GM06990 (cell line): ENCODE measurements at regions not wholly inside any gene's neighbourhood (a gene's known extent, or its start where the extent isn't known, plus 50 kb on each side); places are given as distances from the start of the nearest gene placed in this dataset.
"Not testable (repeated sequence)": the region's sequence is repeated elsewhere in the genome, so short reads cannot be mapped to it uniquely, and the experiment has no call there.

Source experiments
- DNase-seq: peaks from one replicate; pipeline ENCODE4 v3.0.0-alpha.2; 2011; ENCODE audit not compliant: insufficient read length; ENCODE audit errors: extremely low read depth
- H3K27me3 ChIP-seq: replicated peaks from 2 replicates; pipeline ENCODE4 v1.6.0; 2011; ENCODE audit warnings: low read length; ENCODE audit not compliant: control insufficient read depth, insufficient read depth
- H3K36me3 ChIP-seq: 2 replicates; pipeline ENCODE4 v1.5.1; 2011; ENCODE audit warnings: low read length; ENCODE audit not compliant: control insufficient read depth, insufficient read depth
- H3K4me3 ChIP-seq: replicated peaks from 2 replicates; pipeline ENCODE4 v1.5.1; 2011; ENCODE audit warnings: low read depth, mild to moderate bottlenecking, control low read depth, low read length
- TF ChIP-seq, protein P1 (sequence below): IDR thresholded peaks from 2 replicates; pipeline ENCODE4 v1.5.1; 2011; ENCODE audit warnings: low read length, control low read depth, mild to moderate bottlenecking, inconsistent platforms; ENCODE audit not compliant: insufficient read depth, poor library complexity, severe bottlenecking

GRCh38 chr4:127523369-127523768 lies 109.4 kb upstream of the INTU start:
- H3K36me3 ChIP-seq = no peaks in the 10 kb centered on the region
- no peak overlapping the region for H3K4me3 ChIP-seq
- H3K27me3 ChIP-seq = no peaks in the 10 kb centered on the region; the same call in 1 of the 2 replicates
- no peak for DNase-seq
- TF ChIP-seq, protein P1, sequence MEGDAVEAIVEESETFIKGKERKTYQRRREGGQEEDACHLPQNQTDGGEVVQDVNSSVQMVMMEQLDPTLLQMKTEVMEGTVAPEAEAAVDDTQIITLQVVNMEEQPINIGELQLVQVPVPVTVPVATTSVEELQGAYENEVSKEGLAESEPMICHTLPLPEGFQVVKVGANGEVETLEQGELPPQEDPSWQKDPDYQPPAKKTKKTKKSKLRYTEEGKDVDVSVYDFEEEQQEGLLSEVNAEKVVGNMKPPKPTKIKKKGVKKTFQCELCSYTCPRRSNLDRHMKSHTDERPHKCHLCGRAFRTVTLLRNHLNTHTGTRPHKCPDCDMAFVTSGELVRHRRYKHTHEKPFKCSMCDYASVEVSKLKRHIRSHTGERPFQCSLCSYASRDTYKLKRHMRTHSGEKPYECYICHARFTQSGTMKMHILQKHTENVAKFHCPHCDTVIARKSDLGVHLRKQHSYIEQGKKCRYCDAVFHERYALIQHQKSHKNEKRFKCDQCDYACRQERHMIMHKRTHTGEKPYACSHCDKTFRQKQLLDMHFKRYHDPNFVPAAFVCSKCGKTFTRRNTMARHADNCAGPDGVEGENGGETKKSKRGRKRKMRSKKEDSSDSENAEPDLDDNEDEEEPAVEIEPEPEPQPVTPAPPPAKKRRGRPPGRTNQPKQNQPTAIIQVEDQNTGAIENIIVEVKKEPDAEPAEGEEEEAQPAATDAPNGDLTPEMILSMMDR = no peak

- DNase-seq = no peak
- TF ChIP-seq, protein P1 = no peak
- H3K36me3 ChIP-seq = no peaks in the 10 kb centered on the region
- no peaks in the 10 kb centered on the region; the same call in 1 of the 2 replicates for H3K27me3 ChIP-seq
- H3K4me3 ChIP-seq = no peak overlapping the region
Measured at GRCh38 chr4:127525608-127526007, 107.1 kb upstream of the INTU start.

- H3K36me3 ChIP-seq = no peaks in the 10 kb centered on the region
- TF ChIP-seq, protein P1 = no peak
- no peak overlapping the region for H3K4me3 ChIP-seq
- H3K27me3 ChIP-seq = no peaks in the 10 kb centered on the region
- DNase-seq = no peak
Measured at GRCh38 chr4:127528302-127528701, 104.5 kb upstream of the INTU start.

DNA sequence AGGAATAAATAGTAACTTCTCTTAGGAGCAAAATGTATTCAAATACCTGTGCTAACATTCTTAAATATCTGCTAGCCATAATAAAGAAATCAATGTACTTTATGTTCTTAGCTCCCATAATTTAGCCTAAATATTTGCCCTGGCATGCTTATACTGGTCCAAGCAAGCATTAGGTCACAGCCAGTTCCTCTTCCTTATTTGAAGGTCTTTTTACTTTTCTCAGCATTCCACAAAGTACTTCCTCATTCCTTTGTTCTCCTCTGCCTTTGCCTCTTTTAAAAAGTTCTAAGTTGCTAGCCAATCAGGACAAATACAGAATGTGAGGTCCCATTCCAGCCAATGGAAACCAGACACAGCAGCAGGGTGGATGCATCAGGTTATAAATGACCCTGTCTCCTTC lies 102.9 kb upstream of the INTU start:
- not testable (repeated sequence) for H3K4me3 ChIP-seq, H3K36me3 ChIP-seq, H3K27me3 ChIP-seq, DNase-seq

- Histone ChIP-seq H3K36me3 (no peaks in the 10 kb centered on the region), H3K27me3 (no peaks in the 10 kb centered on the region), H3K4me3 (no peak overlapping the region)
- TF ChIP-seq, protein P1 = no peak
- no peak for DNase-seq
Measured at GRCh38 chr4:127533028-127533700, 99.6 kb upstream of the INTU start.

DNA sequence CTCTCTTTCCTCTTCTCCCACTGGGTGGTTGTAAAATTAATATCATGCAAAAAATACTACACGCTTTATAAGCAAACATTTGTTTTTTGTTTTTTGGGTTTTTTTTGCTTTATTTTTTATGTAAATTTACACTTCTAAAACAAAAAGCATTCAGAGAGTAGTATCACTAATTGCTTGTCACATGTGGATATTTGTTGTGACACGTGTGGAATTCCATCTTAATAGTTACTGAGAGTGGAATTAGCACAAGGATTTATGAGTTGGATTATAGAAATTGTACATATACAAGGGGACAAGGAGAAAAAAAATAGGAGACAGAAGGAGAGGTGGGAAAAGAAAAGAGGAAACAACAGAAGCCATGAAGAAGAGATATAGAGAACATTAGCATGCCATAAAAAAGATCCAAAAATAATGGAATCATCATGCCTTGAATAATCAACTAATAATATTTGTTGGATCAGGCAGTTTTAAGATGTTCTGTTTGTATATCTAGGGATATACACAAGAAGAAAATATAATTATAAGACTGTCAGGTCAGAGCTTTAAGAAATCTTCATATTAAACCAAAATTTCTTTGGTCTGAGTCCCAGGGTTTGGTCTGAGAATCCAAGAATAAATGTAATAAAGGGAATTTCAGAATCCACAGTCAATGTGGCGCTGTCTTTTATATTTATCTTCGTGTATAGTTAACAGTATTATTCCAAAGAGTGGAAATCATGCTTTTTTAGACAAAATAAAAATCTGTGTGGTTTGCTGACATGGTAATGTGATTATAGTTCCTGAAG lies 98.5 kb upstream of the INTU start:
- Histone ChIP-seq H3K4me3 (no peak overlapping the region), H3K27me3 (no peaks in the 10 kb centered on the region), H3K36me3 (no peaks in the 10 kb centered on the region)
- DNase-seq = no peak
- TF ChIP-seq, protein P1 = no peak
